OCI-LY3 (cell line): ENCODE measurements at regions not wholly inside any gene's neighbourhood (a gene's known extent, or its start where the extent isn't known, plus 50 kb on each side); places are given as distances from the start of the nearest gene placed in this dataset.
"Not testable (repeated sequence)": the region's sequence is repeated elsewhere in the genome, so short reads cannot be mapped to it uniquely, and the experiment has no call there.

Experiments used
- H2AFZ ChIP-seq: fragments of 200-600, 300-600 bp; shearing (Covaris generic); 2 replicates; pipeline ENCODE4 v1.6.0; 2014; ENCODE audit warnings: antibody characterized with exemption, low read depth, low read length
- H3K27ac ChIP-seq: fragments of 200-600, 300-600 bp; sonication (generic); 2 replicates; pipeline ENCODE4 v1.5.1; 2014; ENCODE audit warnings: mild to moderate bottlenecking, low read length, moderate library complexity, mixed read lengths
- H3K27me3 ChIP-seq: fragments of 200-600, 300-600 bp; sonication (generic); 2 replicates; pipeline ENCODE4 v1.6.1; 2014; ENCODE audit warnings: low read depth, low read length, mixed read lengths
- H3K36me3 ChIP-seq: fragments of 200-600, 300-600 bp; sonication (generic); replicated peaks from 2 replicates; pipeline ENCODE3; 2014; ENCODE audit warnings: low read depth, low read length, mixed read lengths
- H3K4me1 ChIP-seq: fragments of 300-600, 200-600 bp; sonication (generic); 2 replicates; pipeline ENCODE4 v1.6.1; 2014; ENCODE audit warnings: low read length, mixed read lengths
- H3K4me2 ChIP-seq: fragments of 200-600, 300-600 bp; sonication (generic); 2 replicates; pipeline ENCODE4 v1.6.1; 2014; ENCODE audit warnings: low read length, mixed read lengths
- H3K4me3 ChIP-seq: fragments of 300-600, 200-600 bp; sonication (generic); 2 replicates; pipeline ENCODE4 v1.5.1; 2014; ENCODE audit warnings: antibody characterized with exemption, mild to moderate bottlenecking, low read length, moderate library complexity
- H3K79me2 ChIP-seq: fragments of 300-600, 200-600 bp; shearing (Covaris generic); 2 replicates; pipeline ENCODE4 v1.6.1; 2014; ENCODE audit warnings: mild to moderate bottlenecking, low read length, mixed read lengths
- H3K9ac ChIP-seq: fragments of 300-600, 200-600 bp; shearing (Covaris generic); 2 replicates; pipeline ENCODE4 v1.6.0; 2014; ENCODE audit warnings: mild to moderate bottlenecking, low read length, moderate library complexity
- H3K9me3 ChIP-seq: fragments of 200-600, 300-600 bp; shearing (Covaris generic); 2 replicates; pipeline ENCODE4 v1.6.1; 2014; ENCODE audit warnings: low read length, mixed read lengths; ENCODE audit not compliant: insufficient read depth
- H4K20me1 ChIP-seq: fragments of 200-600, 300-600 bp; sonication (generic); 2 replicates; pipeline ENCODE4 v1.6.1; 2016; ENCODE audit warnings: low read length, mixed read lengths; ENCODE audit not compliant: insufficient read depth
- CTCF ChIP-seq: fragments of 200-600, 300-600 bp; sonication (generic); IDR thresholded peaks from 2 replicates; pipeline ENCODE4 v1.5.1; 2014; ENCODE audit warnings: antibody characterized with exemption, low read length, low read depth
- EZH2phosphoT487 ChIP-seq: fragments of 200-600 bp; shearing (Covaris generic); IDR thresholded peaks from 2 replicates; pipeline ENCODE4 v1.6.1; 2018; ENCODE audit warnings: antibody characterized with exemption, mixed run types, low read depth

- TF ChIP-seq EZH2phosphoT487, result no peak
- no peak for TF ChIP-seq CTCF
- Histone ChIP-seq H2AFZ (no peak overlapping the region), H3K9ac (no peak overlapping the region)
These were observed 242.2 kb downstream of the MAT2B start for GRCh38 chr5:163747586-163747985.

GRCh38 chr5:163748934-163749333, 243.5 kb downstream of the MAT2B start:
- no peaks in the 10 kb centered on the region for H3K9me3 ChIP-seq
- no peaks in the 10 kb centered on the region for H3K27me3 ChIP-seq
- no peaks in the 10 kb centered on the region for H3K4me1 ChIP-seq
- no peaks in the 10 kb centered on the region for H3K79me2 ChIP-seq
- no peak for TF ChIP-seq EZH2phosphoT487
- TF ChIP-seq CTCF, result no peak
- no peaks in the 10 kb centered on the region for H4K20me1 ChIP-seq
- no peak overlapping the region for H2AFZ ChIP-seq
- no peaks in the 10 kb centered on the region for H3K36me3 ChIP-seq
- no peak overlapping the region for H3K9ac ChIP-seq
- no peak overlapping the region for H3K27ac ChIP-seq
- no peak overlapping the region for H3K4me3 ChIP-seq
- no peak overlapping the region for H3K4me2 ChIP-seq

More at GRCh38 chr5:163747586-163747985, 242.2 kb downstream of the MAT2B start:
- H3K4me2 ChIP-seq, result no peak overlapping the region
- no peaks in the 10 kb centered on the region for H3K27me3 ChIP-seq
- H3K27ac ChIP-seq, result no peak overlapping the region
- H3K79me2 ChIP-seq, result no peaks in the 10 kb centered on the region
- no peaks in the 10 kb centered on the region for H4K20me1 ChIP-seq
- H3K36me3 ChIP-seq, result no peaks in the 10 kb centered on the region
- H3K4me3 ChIP-seq, result no peak overlapping the region
- H3K9me3 ChIP-seq, result no peaks in the 10 kb centered on the region
- H3K4me1 ChIP-seq, result no peaks in the 10 kb centered on the region

GRCh38 chr5:163750415-163750814, 245.0 kb downstream of the MAT2B start:
- H3K27me3 ChIP-seq, H3K4me1 ChIP-seq, H3K4me3 ChIP-seq, H4K20me1 ChIP-seq, H3K9ac ChIP-seq, H3K27ac ChIP-seq, H2AFZ ChIP-seq, H3K79me2 ChIP-seq, H3K36me3 ChIP-seq, H3K4me2 ChIP-seq, H3K9me3 ChIP-seq: not testable (repeated sequence)

GRCh38 chr5:163755505-163755904, 250.1 kb downstream of the MAT2B start:
- Histone ChIP-seq H3K27me3 (no peaks in the 10 kb centered on the region), H3K4me1 (peaks cover 3% of the 10 kb centered on the region; the same call in 1 of the 2 replicates), H2AFZ (no peak overlapping the region), H3K79me2 (no peaks in the 10 kb centered on the region), H3K27ac (no peak overlapping the region), H3K9me3 (no peaks in the 10 kb centered on the region), H3K4me2 (no peak overlapping the region), H3K36me3 (no peaks in the 10 kb centered on the region), H3K4me3 (no peak overlapping the region), H3K9ac (no peak overlapping the region), H4K20me1 (no peaks in the 10 kb centered on the region)
- TF ChIP-seq CTCF, result no peak
- no peak for TF ChIP-seq EZH2phosphoT487

GRCh38 chr5:163756170-163756569, 250.8 kb downstream of the MAT2B start:
- TF ChIP-seq EZH2phosphoT487, result no peak
- TF ChIP-seq CTCF, result no peak
- Histone ChIP-seq H3K27me3 (no peaks in the 10 kb centered on the region), H2AFZ (no peak overlapping the region), H3K27ac (no peak overlapping the region), H3K9ac (no peak overlapping the region), H4K20me1 (no peaks in the 10 kb centered on the region), H3K4me1 (peaks cover 3% of the 10 kb centered on the region; the same call in 1 of the 2 replicates), H3K9me3 (no peaks in the 10 kb centered on the region), H3K79me2 (no peaks in the 10 kb centered on the region), H3K36me3 (no peaks in the 10 kb centered on the region), H3K4me3 (no peak overlapping the region), H3K4me2 (no peak overlapping the region)
